GM21723 (cell line): ENCODE measurements at regions not wholly inside any gene's neighbourhood (a gene's known extent, or its start where the extent isn't known, plus 50 kb on each side); places are given as distances from the start of the nearest gene placed in this dataset.
"Not testable (repeated sequence)": the region's sequence is repeated elsewhere in the genome, so short reads cannot be mapped to it uniquely, and the experiment has no call there.

Experiments
- ATAC-seq: cut with Tn5 transposase; IDR thresholded peaks from one replicate; pipeline ENCODE4 v1.9.1; 2021; ENCODE audit warnings: mild to moderate bottlenecking, moderate library complexity; ENCODE audit not compliant: unreplicated experiment

DNA sequence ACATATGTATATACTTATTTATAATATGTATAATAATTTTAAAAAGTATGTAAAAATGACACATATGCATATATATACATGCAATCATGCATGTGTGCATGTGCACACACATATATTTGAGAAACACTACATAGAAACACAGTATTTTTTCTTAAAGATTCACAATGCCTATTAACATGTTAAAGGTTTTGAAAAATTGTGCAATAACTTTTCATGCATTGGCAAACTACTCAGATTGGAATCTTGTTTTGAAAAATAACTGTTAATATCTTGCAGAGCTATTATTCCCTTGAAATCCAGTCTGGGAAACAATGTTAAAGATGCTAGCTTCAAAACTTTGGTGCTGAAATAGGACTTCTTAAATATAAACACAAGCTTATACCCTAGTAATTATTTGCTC, 256.2 kb upstream of the P2RY1 start:
- no peak for ATAC-seq

DNA sequence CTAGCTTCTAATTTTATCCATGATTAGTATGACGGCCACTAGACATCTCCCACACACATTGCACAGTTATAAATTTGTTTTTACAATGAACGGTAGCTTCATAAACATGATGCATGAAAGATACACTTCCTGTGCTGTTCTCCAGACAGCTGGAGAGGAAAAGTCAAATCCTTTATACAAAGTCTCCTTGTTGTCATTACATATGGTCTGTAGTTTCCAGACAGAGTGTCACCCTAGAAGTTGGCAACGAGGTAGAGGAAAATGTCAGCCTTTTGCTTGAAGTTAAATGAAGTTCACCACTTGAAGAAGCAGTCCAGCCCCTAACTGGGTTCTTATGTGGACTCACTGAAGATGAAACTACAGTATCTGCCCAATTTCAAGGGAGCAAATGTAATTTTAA, 253.0 kb upstream of the P2RY1 start:
- no peak for ATAC-seq

DNA sequence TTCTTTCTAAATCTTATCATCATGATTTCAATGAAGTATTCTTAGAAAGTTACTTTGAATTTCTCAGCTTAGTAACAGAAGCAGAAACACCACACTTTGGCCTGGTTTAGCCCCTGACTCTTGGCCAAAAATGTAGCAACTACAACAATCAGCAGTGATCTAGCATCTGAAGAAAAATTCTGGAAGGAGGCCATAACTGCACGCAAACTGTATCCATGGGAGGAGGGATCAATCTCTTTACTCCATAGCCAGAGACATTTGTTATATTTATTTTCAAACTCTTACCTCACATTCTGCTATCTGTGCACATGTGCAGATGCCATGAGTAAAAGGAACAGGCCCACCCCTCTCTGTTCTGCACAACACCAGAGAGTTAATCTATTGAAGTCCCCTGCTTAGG, 251.0 kb upstream of the P2RY1 start:
- no peak for ATAC-seq

DNA sequence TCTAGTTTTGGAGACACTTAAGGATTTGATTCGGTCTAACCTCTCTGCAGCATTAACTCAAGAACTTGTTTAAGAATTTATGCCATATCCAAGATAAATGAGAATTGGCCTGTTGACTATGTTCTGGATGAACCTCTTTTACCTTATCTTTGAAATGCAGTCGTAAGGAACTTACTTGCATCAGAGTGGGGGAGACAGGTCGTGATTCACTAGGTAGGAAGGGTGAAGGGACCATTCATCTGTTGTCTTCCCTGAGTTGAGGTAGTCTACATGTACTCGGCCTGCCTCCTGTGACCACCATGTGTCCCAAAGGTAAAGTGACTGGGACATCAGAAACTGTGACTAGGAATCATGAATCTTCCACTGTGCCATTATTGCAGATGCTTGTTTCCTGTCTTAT, 248.0 kb upstream of the P2RY1 start:
- no peak for ATAC-seq

DNA sequence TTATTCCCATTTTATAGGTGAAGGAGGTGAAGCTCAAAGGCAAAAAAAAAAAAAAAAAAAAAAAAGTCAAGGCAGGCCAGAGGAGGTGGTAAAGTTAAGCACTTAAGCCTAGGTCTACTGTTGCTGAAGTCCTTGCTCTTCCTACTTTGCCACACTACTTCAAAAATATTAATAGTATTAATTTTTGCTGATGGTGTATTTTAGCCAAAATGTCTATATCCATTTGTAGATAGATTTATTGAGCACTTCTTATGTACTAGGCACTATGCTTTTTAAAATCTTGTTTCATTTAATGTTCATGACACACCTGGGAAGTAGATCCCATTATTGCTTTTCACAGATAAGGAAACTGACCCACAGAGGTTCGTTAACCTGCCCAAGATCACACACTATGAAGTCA, 247.1 kb upstream of the P2RY1 start:
- no peak for ATAC-seq

DNA sequence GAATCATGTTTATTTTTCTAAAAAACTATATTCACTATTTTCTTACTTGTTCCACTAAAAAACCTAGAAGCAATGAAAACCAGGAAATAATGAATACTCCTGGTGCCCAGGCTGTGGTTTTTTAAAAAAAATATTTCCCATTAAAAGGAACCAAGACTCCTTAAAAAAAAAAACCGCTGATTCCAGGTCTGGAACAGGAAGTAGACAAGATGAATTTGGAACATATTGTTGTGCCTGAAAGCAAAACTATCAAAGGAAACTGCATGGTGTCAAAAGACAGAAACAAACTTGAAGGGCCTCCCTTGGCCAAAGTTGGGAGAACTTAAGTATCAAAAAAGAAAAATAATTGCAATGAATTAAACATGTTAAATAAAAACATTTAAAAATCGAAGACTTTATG, 245.3 kb upstream of the P2RY1 start:
- ATAC-seq, result no peak

DNA sequence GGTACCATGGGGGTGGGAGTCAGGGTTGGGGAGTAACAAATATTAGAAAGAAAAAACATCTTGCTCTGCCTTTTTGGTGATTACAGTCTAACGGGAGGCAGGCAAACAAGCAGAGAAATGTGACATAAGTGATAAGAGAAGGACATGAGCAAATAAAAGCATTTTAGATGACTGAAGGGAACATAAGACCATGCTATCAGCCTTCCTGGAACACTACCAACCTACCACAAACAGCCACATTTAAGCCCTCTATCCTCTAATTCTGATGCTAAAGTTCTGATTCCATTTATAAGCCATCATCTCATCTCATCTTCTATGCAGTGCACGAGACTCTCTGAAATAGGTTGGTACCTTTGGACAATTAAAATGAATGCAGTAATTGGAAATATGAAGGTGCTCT, 243.4 kb upstream of the P2RY1 start:
- ATAC-seq, result no peak

DNA sequence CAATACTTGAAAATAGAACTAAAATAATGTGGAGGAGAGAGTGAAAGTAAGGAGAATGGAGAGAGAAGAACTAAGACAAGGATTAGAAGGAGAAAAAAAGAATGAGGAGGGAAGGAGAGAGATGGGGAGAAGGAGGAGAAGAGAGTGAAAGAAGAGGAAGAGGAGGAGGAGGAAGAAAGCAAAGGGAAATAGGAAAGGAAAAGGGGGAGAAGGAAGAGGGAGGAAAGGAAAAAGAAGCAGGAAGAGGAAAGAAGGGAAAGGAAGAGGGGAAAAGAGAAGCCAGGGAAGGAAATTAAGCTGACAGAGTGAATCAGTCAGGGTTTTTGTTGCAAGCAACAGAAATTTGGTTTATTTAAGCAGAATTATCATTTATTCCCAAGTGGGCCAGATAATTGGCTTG, 241.7 kb upstream of the P2RY1 start:
- ATAC-seq, result no peak

DNA sequence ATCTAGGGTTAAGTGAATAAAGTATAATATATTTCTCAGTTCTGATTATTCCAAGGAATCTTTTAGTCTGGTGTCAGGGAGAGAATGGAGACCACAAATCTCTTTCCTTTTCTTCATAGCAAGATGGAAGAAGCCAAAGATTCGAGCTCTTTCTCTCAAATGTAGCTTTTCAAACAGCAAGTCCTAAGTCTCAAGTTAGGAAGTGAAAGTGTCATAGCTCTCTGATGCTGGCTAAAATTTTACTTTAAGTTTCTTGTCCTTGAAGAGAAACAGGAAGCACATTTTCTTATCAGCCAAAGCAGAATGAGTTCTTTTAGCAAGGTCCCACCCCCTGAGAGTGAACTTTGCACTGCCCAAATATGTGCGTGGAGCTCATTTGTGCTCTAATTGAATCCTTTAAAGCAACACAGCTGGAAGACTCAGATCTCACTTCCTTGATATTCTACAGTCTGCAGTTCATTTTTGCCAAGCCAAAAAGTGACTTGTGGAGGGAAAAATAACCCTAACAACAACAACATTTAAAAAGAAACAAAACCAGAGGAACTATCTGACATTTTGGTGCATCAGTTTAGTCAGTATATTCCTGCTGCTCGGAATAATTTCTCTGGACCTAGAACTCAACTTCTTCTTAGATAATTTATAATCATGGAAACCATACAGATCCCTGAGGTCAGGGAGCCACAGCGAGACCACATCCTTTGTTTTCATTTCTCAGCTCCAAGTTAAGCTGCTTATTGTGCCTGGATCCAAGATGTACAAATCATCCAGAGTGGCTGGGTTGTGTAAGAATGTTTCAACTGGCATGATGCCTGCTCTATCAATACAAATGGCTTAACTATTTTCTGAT, 238.7 kb upstream of the P2RY1 start:
- peak; percentile 99 for ATAC-seq

DNA sequence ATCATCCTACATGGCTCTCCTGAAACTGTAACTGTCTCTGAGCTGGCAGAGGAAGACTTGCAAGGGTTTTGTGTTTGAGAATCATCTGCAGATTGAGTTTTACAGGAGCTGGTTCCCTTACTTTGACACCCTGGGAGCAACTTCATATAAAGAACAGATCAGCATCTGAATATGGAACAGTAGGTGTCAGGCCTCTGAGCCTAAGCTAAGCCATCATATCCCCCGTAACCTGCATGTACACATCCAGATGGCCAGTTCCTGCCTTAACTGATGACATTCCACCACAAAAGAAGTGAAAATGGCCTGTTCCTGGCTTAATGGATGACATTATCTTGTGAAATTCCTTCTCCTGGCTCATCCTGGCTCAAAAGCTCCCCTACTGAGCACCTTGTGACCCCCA, 238.1 kb upstream of the P2RY1 start:
- ATAC-seq, result not testable (repeated sequence)

DNA sequence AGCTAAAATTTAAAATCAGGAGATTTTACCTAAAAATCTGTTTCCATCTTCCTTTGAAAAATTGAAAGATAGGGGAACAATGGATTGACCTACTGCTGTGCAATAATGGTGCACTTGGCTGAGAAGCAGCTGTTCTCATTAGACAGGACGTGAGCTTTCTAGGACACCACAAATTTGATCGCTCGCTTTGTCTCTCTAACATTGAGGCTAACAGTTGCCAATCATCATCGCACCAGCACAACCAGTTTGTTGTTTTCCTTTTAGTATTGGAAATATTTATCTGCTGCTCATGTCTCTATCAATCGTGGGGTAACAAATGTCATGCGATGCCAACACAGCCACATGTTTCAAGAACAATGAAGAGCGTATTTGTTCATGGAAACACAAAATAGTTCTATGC, 228.8 kb upstream of the P2RY1 start:
- ATAC-seq, result no peak

DNA sequence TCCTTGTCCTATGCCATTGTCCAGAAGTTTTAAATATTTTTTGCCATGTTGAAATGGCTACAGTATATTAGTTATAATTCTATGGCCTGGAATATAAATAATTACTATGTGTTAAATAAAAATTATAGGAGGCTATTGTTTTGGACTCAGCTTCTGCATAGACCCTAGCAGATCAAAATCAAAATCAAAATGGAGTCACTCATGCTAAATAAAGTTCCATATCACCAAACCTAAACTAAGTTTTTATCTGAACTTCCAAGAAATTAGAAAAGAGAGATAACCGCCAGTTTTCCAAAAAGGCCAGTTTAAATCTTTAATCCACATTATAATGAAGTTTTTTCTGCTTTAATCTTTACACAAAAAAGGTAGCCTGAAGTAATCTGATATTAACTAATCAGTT, 227.8 kb upstream of the P2RY1 start:
- no peak for ATAC-seq

DNA sequence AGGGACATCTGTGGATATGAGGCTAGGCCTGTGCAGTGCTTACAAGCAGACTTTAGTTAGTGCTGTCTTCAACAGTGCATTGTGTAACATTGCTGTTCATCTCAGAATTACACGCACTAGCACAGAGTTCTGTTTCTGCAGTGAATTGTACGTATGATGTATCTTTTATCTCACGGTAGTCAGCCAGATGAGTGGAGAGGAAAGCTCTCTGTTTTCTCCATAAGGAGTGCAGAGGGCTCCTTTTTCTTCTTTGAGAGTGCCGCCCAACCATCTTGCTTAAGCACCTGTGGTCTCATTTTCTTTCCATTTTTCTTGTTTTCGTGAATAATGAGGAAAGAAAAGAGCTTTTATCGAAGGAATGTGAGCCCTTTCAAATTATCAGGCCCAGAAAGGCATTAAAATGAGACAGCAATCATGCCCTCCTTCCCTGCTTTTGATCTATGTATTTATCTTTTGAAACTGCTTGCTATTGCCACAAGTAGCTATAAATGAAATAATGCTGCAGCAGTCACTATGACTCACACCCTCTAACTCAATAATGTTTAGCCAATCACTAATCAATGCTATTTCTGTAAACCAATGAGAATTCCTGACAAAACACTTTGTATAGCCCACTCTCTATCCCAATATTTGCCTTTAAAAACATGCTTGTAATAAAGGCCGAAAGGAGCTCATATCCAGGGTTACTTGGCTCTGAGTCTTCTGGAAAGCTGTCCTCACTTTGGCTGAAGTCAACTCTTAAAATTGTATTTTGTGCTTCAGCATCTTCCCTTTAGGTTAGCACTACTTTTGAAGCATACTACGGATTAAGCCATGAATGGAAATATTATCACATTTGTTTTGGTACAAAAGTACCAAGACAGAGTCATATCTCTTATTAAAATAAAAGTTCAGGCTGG, 226.0 kb upstream of the P2RY1 start:
- no peak for ATAC-seq

DNA sequence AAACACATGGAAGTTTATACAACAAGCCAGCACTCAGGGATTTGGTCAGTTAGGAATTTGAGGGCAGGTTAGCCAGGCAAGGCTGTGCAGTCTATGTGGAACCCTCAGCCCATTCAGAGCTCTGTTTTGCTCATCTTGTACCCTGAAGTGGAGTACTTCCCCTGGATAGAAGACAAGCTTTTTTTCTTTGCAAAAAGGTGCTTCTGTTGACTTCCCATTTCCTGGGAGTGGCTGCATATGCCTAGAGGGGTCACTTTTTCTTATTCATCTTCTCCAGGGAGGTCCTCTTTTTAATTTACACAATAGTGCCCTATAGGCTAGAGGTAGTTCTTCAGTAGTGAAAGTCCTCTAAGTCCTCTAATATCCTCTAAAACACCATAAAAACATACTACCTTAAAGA, 225.0 kb upstream of the P2RY1 start:
- no peak for ATAC-seq

DNA sequence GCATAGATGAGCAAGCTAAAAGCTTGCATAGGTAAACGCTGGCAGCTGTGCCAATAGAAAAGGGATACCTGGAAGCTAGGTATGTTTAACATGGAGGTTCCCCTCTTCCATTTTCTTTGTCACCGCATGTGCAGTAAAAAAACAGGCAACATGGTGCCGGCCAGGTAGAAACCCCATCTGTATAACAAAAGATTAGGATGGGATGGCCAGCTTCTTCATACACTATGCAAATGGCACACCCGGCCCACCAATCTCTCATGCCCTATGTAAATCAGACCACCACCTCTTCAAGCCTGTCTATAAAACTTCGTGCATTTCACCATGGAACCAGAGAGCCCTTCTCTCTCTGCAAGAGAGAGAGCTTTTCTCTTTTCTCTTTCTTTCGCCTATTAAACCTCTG, 224.3 kb upstream of the P2RY1 start:
- ATAC-seq, result no peak

DNA sequence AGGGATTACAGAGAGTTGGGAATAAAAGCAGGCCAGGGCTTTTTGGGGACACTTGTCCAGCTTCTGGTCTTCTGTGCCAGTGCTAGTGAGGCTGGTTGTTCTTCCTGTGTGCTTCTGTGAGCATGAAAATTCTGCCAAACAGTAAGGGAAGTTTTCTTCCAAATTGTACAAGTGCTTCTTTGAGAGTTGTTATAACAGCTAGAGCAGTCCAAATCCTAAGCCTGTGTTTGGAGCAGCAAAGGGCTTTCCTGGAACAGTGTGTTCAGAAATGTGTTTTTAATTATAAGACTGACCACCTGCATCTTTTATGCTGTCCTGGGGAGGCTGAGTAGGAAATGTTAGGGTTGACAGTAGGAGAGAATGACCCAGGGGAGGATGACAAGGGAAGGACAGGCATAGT, 223.0 kb upstream of the P2RY1 start:
- ATAC-seq, result no peak

DNA sequence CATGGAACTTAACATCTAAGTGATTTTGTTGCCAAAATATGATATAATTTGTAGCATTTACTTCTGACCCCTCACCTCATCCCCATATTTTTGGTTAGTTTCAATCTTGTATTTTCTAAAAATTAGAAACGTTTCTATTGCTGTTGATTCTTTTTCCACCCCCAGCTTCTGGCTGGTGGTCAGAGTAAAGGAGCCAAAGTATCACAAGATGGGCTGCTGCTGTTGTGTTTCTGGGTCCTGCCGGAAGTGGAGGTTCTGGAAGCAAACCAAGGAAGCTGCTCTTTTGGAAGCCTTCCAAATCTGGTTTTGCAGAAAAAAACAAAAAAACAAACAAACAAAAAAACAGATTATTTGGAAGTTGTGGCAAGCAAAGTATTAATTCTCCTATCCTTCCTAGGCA, 221.1 kb upstream of the P2RY1 start:
- no peak for ATAC-seq

DNA sequence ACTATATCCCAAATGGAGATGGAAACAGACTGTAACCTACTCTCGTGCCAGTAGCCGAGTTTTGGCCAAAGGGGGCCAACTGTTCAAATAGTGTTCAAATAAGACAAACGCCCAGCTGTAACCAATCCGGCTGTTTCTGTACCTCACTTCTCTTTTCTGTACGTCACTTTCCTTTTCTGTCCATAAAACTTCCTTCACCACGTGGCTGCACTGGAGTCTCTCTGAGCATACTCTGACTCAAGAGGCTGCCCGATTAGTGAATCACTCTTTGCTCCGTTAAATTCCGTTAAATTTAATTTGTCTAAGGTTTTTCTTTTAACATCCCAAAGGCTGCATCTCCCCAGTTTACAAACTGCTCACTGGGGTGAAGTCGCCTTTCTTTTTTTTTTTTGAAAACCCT, 219.2 kb upstream of the P2RY1 start:
- no peak for ATAC-seq

DNA sequence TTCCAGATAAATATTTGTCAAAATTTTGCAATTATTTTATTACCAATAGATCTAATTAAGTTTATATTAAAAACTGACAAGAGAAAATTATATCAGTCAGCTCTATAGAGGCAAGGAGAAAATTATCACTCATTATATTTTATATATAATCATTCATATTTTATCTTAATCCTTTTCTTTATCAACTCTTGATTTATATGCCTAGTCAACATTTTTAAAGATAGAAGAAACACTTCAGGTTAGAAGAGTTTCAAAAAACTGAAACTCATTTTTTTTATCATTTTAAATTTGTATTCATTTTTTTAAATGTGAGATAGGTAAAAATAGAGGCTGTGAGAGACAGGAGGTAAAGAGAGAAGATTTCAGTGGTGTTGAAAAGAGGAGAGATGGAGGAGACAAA, 217.3 kb upstream of the P2RY1 start:
- ATAC-seq, result no peak

DNA sequence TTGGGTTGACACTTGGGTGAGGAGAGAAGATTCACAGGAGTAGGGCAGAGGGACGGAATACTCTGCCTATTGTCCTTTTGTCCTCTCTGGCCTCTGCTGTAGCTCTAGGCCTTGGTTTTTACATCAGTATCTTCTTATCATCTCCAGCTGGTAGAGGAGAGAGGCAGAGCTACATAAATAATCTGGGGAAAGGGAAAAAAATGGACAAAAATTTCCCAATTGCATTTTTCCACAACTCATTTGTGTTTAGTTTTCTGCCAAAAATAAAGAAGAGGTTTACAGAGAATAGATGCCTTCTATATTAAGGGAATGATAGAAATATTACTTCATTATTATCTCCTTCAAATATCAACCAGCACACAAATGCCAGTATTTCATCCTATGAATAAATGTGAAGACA, 216.4 kb upstream of the P2RY1 start:
- ATAC-seq, result no peak

DNA sequence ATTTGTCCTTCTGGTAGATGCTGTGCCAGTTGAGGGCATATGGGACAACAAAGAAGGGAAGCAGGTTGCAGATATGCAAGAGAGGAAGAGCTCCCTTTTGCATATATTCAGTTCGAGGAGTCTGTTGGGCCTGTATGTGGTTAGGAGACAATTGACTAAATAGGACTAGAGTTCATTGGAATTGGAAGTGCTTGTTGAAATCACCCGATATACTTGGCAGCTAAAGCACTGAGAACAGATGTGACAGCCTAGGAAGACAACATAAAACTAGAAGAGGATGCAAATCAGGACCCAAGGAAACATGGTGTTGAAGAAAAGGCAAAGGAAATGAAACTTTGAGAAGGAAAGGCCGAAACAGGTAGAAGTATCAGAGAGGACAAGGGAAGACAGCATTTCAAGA, 215.2 kb upstream of the P2RY1 start:
- ATAC-seq, result no peak

DNA sequence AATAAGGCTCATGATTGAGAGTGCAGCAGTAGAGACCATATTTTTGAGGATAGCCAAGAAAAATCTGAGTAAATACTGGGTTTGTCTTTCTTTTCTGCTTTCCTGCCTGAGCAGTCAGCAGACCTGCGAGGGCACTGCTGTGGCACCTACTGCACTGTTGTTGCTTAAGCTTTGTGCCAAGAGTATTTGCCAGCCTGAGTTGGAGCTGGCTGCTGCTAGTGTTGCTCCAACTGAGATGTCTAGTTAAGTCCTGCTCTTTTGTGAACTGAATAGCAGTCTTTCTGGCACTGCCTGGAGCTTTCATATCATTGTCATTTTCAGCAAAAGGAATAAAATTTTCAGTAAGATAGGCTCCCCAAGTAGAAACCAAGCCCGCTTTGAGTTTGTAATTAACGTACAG, 214.5 kb upstream of the P2RY1 start:
- ATAC-seq, result no peak
